DMS79 treated with DMSO at 0.1 percent for 48 hours (cell line): ENCODE measurements at regions not wholly inside any gene's neighbourhood (a gene's known extent, or its start where the extent isn't known, plus 50 kb on each side); places are given as distances from the start of the nearest gene placed in this dataset.
"Not testable (repeated sequence)": the region's sequence is repeated elsewhere in the genome, so short reads cannot be mapped to it uniquely, and the experiment has no call there.

Experiments
- DNase-seq: peaks from one replicate; lab custom pipeline; 2025; lab: John Stamatoyannopoulos, UW

GRCh38 chr10:120204877-120205276 is 252.2 kb upstream of the PLPP4 start:
- DNase-seq = no peak

GRCh38 chr10:120205368-120206018 is 251.5 kb upstream of the PLPP4 start:
- DNase-seq = peak; percentile 56

- no peak for DNase-seq
These were observed 248.5 kb upstream of the PLPP4 start for GRCh38 chr10:120208488-120208887.

- DNase-seq = no peak
These were observed 247.8 kb upstream of the PLPP4 start for GRCh38 chr10:120209124-120209762.

- DNase-seq = no peak
These were observed 244.8 kb upstream of the PLPP4 start for GRCh38 chr10:120212275-120212674.

- DNase-seq = not testable (repeated sequence)
These were observed 243.7 kb upstream of the PLPP4 start for GRCh38 chr10:120213283-120213682.

- no peak for DNase-seq
These were observed 239.3 kb upstream of the PLPP4 start for GRCh38 chr10:120217736-120218135.

GRCh38 chr10:120221873-120222485 is 235.0 kb upstream of the PLPP4 start:
- DNase-seq = no peak

GRCh38 chr10:120229641-120230040 is 227.4 kb upstream of the PLPP4 start:
- DNase-seq = no peak

- not testable (repeated sequence) for DNase-seq
These were observed 217.3 kb upstream of the PLPP4 start for GRCh38 chr10:120239695-120240094.

- DNase-seq = no peak
These were observed 205.1 kb upstream of the PLPP4 start for GRCh38 chr10:120251821-120252442.

- no peak for DNase-seq
These were observed 203.9 kb upstream of the PLPP4 start for GRCh38 chr10:120253131-120253530.

GRCh38 chr10:120260456-120260855 is 196.6 kb upstream of the PLPP4 start:
- DNase-seq = no peak

GRCh38 chr10:120262857-120263547 is 194.0 kb upstream of the PLPP4 start:
- DNase-seq = no peak

GRCh38 chr10:120266022-120266421 is 191.0 kb upstream of the PLPP4 start:
- DNase-seq = no peak

GRCh38 chr10:120270906-120271305 is 186.1 kb upstream of the PLPP4 start:
- DNase-seq = no peak

- no peak for DNase-seq
These were observed 185.3 kb upstream of the PLPP4 start for GRCh38 chr10:120271696-120272095.

- no peak for DNase-seq
These were observed 184.7 kb upstream of the PLPP4 start for GRCh38 chr10:120272350-120272749.

- no peak for DNase-seq
These were observed 179.0 kb upstream of the PLPP4 start for GRCh38 chr10:120278069-120278468.

- no peak for DNase-seq
These were observed 177.8 kb upstream of the PLPP4 start for GRCh38 chr10:120279196-120279595.

- DNase-seq = no peak
These were observed 174.6 kb upstream of the PLPP4 start for GRCh38 chr10:120282421-120282820.

GRCh38 chr10:120282846-120283492 is 174.1 kb upstream of the PLPP4 start:
- no peak for DNase-seq
